Body of pancreas (tissue), 4 donors: ENCODE measurements at regions not wholly inside any gene's neighbourhood (a gene's known extent, or its start where the extent isn't known, plus 50 kb on each side); places are given as distances from the start of the nearest gene placed in this dataset.

Source experiments
- ATAC-seq: fragments of 150-250 bp; one replicate; pipeline ENCODE4 v1.9.1; 2016
- DNase-seq, 4 donors: peaks; one replicate each; pipeline ENCODE4 v3.0.0-alpha.2; 2019
- H3K27ac ChIP-seq, 4 donors: fragments of 200-600 bp; sonication (generic); 1 replicate in 3 of 4; 2 replicates in 1 of 4; pipeline versions ENCODE4 v1.5.1 to v1.6.1; 2016 to 2019; ENCODE audit warnings: mild to moderate bottlenecking in 1 of 4, mixed read lengths in 1 of 4, moderate library complexity in 1 of 4
- H3K27me3 ChIP-seq, 2 donors: fragments of 200-600 bp; sonication (generic); one replicate each; pipeline ENCODE4 v1.6.0; 2016; ENCODE audit warnings: mild to moderate bottlenecking in 1 of 2
- H3K36me3 ChIP-seq, 2 donors: fragments of 200-600 bp; sonication (generic); replicated peaks in 1 of 2; 2 replicates each; pipeline ENCODE4 v1.5.1; 2016; ENCODE audit warnings: low read depth in 2 of 2; ENCODE audit not compliant: insufficient read depth in 1 of 2
- H3K4me1 ChIP-seq: fragments of 200-600 bp; sonication (generic); one replicate; pipeline ENCODE4 v1.6.0; 2016
- H3K4me3 ChIP-seq, 2 donors: fragments of 200-600 bp; sonication (generic); 1 replicate in 1 of 2; 2 replicates in 1 of 2; pipeline ENCODE4 v1.5.1; 2016 to 2019
- H3K9me3 ChIP-seq, 3 donors: fragments of 200-600 bp; sonication (generic); 1 replicate in 2 of 3; 2 replicates in 1 of 3; pipeline ENCODE4 v1.5.1; 2016
- CTCF ChIP-seq, 7 experiments: fragments of 450-650 bp in 4 of 7; fragments of 200-600 bp in 3 of 7; sonication (generic) in 3 of 7; IDR thresholded peaks; one replicate each; pipeline ENCODE4 v1.5.1; 2016 to 2019; ENCODE audit warnings: antibody characterized with exemption in 7 of 7
- POLR2A ChIP-seq, 3 donors: fragments of 450-650 bp; IDR thresholded peaks; one replicate each; pipeline ENCODE4 v1.6.1; 2016; ENCODE audit warnings: antibody characterized with exemption in 3 of 3, mild to moderate bottlenecking in 2 of 3
- WGBS, 2 donors: methylation state at CpG; one replicate each; pipeline ENCODE4 v1.1.5; 2017; 5-methylcytosine and 5-hydroxymethylcytosine counted together
- intact Hi-C: fragments of 100-400 bp; cut with DNase I; formaldehyde crosslinking; loops from one replicate; pipeline ENCODE4 v1.15.1; 2023

- WGBS, 2 donors, result 70 to 86% methylated on average over 1 of the region's 1 CpG
- intact Hi-C loops, result no loop called here
- Histone ChIP-seq H3K27me3 (no peaks in the 10 kb centered on the region), H3K4me3 (no peak overlapping the region), H3K9me3 (no peaks in the 10 kb centered on the region), H3K4me1 (no peaks in the 10 kb centered on the region), H3K27ac (no peak overlapping the region), H3K36me3 (no peaks in the 10 kb centered on the region)
- TF ChIP-seq POLR2A (IDR thresholded peaks at IDR 0.05), result no peak
- no peak for TF ChIP-seq CTCF (IDR thresholded peaks at IDR 0.05)
- no peak for ATAC-seq
- DNase-seq, result no peak
These were observed 331.8 kb upstream of the XYLT1 start for GRCh38 chr16:17802571-17802970.

- Histone ChIP-seq H3K9me3 (no peaks in the 10 kb centered on the region), H3K36me3 (no peaks in the 10 kb centered on the region), H3K27me3 (no peaks in the 10 kb centered on the region), H3K4me1 (no peaks in the 10 kb centered on the region), H3K27ac (no peak overlapping the region), H3K4me3 (no peak overlapping the region)
- 26% methylated on average over 1 of the region's 1 CpG for WGBS, 2 donors
- no peak for ATAC-seq
- TF ChIP-seq CTCF (IDR thresholded peaks at IDR 0.05) (no peak), POLR2A (IDR thresholded peaks at IDR 0.05) (no peak)
- no peak for DNase-seq
- intact Hi-C loops, result no loop called here
These were observed 330.3 kb upstream of the XYLT1 start for GRCh38 chr16:17801068-17801467.

- TF ChIP-seq CTCF (IDR thresholded peaks at IDR 0.05), result no peak
- TF ChIP-seq POLR2A (IDR thresholded peaks at IDR 0.05), result no peak
- 54 to 67% methylated on average over 3 of the region's 3 CpGs for WGBS, 2 donors
- intact Hi-C loops, result no loop called here
- H3K27me3 ChIP-seq, result no peaks in the 10 kb centered on the region
- H3K9me3 ChIP-seq, result no peaks in the 10 kb centered on the region
- H3K4me1 ChIP-seq, result no peaks in the 10 kb centered on the region
- DNase-seq (no peak), ATAC-seq (no peak)
- H3K36me3 ChIP-seq, result no peaks in the 10 kb centered on the region
- no peak overlapping the region for H3K27ac ChIP-seq
- H3K4me3 ChIP-seq, result no peak overlapping the region
These were observed 328.0 kb upstream of the XYLT1 start for GRCh38 chr16:17798716-17799115.

GRCh38 chr16:17793354-17793753 is 322.6 kb upstream of the XYLT1 start:
- no peaks in the 10 kb centered on the region for H3K9me3 ChIP-seq
- H3K27ac ChIP-seq, result no peak overlapping the region
- no peak for TF ChIP-seq POLR2A (IDR thresholded peaks at IDR 0.05)
- no peak for TF ChIP-seq CTCF (IDR thresholded peaks at IDR 0.05)
- ATAC-seq (no peak), DNase-seq (no peak)
- WGBS, 2 donors, result 64 to 74% methylated on average over 1 of the region's 1 CpG
- H3K36me3 ChIP-seq, result no peaks in the 10 kb centered on the region
- H3K4me3 ChIP-seq, result no peak overlapping the region
- no peaks in the 10 kb centered on the region for H3K4me1 ChIP-seq
- intact Hi-C loops, result no loop called here
- H3K27me3 ChIP-seq, result no peaks in the 10 kb centered on the region

GRCh38 chr16:17784073-17784472 is 313.3 kb upstream of the XYLT1 start:
- Histone ChIP-seq H3K27ac (no peak overlapping the region), H3K36me3 (no peaks in the 10 kb centered on the region), H3K4me1 (no peaks in the 10 kb centered on the region), H3K9me3 (no peaks in the 10 kb centered on the region), H3K27me3 (no peaks in the 10 kb centered on the region), H3K4me3 (no peak overlapping the region)
- intact Hi-C loops, result no loop called here
- no peak for ATAC-seq
- no peak for TF ChIP-seq POLR2A (IDR thresholded peaks at IDR 0.05)
- TF ChIP-seq CTCF (IDR thresholded peaks at IDR 0.05), result no peak
- WGBS, 2 donors, result 6 to 17% methylated on average over 6 of the region's 6 CpGs
- DNase-seq, result no peak
